Heart right ventricle (tissue), 16 donors: ENCODE measurements at regions not wholly inside any gene's neighbourhood (a gene's known extent, or its start where the extent isn't known, plus 50 kb on each side); places are given as distances from the start of the nearest gene placed in this dataset.
A peak's percentile ranks its signal among the peaks of the same experiment; 100 is the strongest.

Source experiments
- ATAC-seq, 8 donors: fragments of 200-7000 bp; cut with Tn5 transposase; one replicate each; pipeline ENCODE4 v1.9.1; 2020; ENCODE audit warnings: mild to moderate bottlenecking in 8 of 8, moderate library complexity in 8 of 8, moderate number of reproducible peaks in 1 of 8
- DNase-seq, 2 donors: peaks; one replicate each; pipeline ENCODE4 v3.0.0-alpha.2; 2020
- H3K27ac ChIP-seq, 10 donors: fragments of 200-600 bp; sonication (generic) in 2 of 10; one replicate each; pipeline versions ENCODE4 v1.5.0 to v1.8.0; 2020 to 2022; ENCODE audit warnings: mild to moderate bottlenecking in 3 of 10
- H3K27me3 ChIP-seq, 7 donors: fragments of 200-600 bp; one replicate each; pipeline ENCODE4 v1.8.0; 2021 to 2022; ENCODE audit warnings: mild to moderate bottlenecking in 2 of 7
- H3K36me3 ChIP-seq, 9 donors: fragments of 200-600 bp; sonication (generic) in 1 of 9; one replicate each; pipeline versions ENCODE4 v1.5.0 to v1.8.0; 2020 to 2022; ENCODE audit warnings: mild to moderate bottlenecking in 2 of 9
- H3K4me1 ChIP-seq, 9 donors: fragments of 200-600 bp; sonication (generic) in 1 of 9; one replicate each; pipeline versions ENCODE4 v1.5.0 to v1.8.0; 2020 to 2022; ENCODE audit warnings: mild to moderate bottlenecking in 4 of 9
- H3K4me3 ChIP-seq, 10 donors: fragments of 200-600 bp; sonication (generic) in 2 of 10; one replicate each; pipeline versions ENCODE4 v1.5.0 to v1.8.0; 2020 to 2022; ENCODE audit warnings: mild to moderate bottlenecking in 7 of 10, moderate library complexity in 2 of 10
- H3K9me3 ChIP-seq, 11 donors: fragments of 200-600 bp in 10 of 11; sonication (generic) in 2 of 11; one replicate each; pipeline versions ENCODE4 v1.5.0 to v1.8.0; 2013 to 2022; ENCODE audit warnings: mild to moderate bottlenecking in 2 of 11, control low read depth in 1 of 11, moderate library complexity in 1 of 11
- whole genome bisulfite sequencing, 2 donors: extraction: QIAGEN DNeasy Blood & Tissue Kit; methylation state at CpG; one replicate each; pipeline ENCODE4 v1.1.7; 2013; ENCODE audit warnings: inconsistent platforms in 1 of 2; 5-methylcytosine and 5-hydroxymethylcytosine counted together
- intact Hi-C, 10 donors: fragments of 100-400 bp; cut with DNase I; formaldehyde crosslinking; loops; one replicate each; pipeline versions ENCODE4 v1.11.1 to v1.14.2; 2022
- TF ChIP-seq, protein P1 (sequence below), 9 donors: fragments of 200-600 bp; sonication (generic) in 2 of 9; IDR thresholded peaks; one replicate each; pipeline versions ENCODE4 v1.5.0 to v1.8.0; 2021 to 2022; ENCODE audit warnings: antibody characterized with exemption in 9 of 9, mild to moderate bottlenecking in 5 of 9, moderate library complexity in 1 of 9
- donor health status: Arrhythmogenic right ventricular cardiomyopathy.
- donor health status: ischemic (EF 13 %, LVEDD 7.1; RV severe dilation, severe dysfunction).
- donor health status: healthy with polysubstance abuse.
- donor health status: DM: no; HTN: yes; CAD: no.
- donor health status: DM: no; HTN: no; CAD: no.
- donor health status: ischemic (EF 25% LVEDD 6.9; RV normal size, moderate dysfunction).
- donor health status: ischemic (EF 25% LVEDD 5.7; RV mildly dilated, moderate dysfunction).
- donor health status: healthy.
- donor health status: DM: yes; HTN: yes; CAD: no.
- donor health status: Ischemic cardiomyopathy.
- donor health status: ischemic (EF 35%, LVEDD 5.7; RV mildly dilated, moderate dysfunction).
- donor health status: nonischemic (EF 11% LVEDD 7.7; RV severe dilation, severe dysfunction).
- donor health status: DM: yes; HTN: yes; CAD: no.
- donor health status: PGD.
- donor health status: ischemic (EF 29% LVEDD 5.4; RV normal size, mild dysfunction).
- donor health status: nonischemic (EF 23%, LVEDD 6.1; RV moderate dilation, normal function).

GRCh38 chr13:24064371-24064770, 96.1 kb upstream of the SPATA13 start:
- DNase-seq (no peak), ATAC-seq (no peak)
- TF ChIP-seq, protein P1, sequence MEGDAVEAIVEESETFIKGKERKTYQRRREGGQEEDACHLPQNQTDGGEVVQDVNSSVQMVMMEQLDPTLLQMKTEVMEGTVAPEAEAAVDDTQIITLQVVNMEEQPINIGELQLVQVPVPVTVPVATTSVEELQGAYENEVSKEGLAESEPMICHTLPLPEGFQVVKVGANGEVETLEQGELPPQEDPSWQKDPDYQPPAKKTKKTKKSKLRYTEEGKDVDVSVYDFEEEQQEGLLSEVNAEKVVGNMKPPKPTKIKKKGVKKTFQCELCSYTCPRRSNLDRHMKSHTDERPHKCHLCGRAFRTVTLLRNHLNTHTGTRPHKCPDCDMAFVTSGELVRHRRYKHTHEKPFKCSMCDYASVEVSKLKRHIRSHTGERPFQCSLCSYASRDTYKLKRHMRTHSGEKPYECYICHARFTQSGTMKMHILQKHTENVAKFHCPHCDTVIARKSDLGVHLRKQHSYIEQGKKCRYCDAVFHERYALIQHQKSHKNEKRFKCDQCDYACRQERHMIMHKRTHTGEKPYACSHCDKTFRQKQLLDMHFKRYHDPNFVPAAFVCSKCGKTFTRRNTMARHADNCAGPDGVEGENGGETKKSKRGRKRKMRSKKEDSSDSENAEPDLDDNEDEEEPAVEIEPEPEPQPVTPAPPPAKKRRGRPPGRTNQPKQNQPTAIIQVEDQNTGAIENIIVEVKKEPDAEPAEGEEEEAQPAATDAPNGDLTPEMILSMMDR (IDR thresholded peaks at IDR 0.05) = no peak
- Histone ChIP-seq H3K9me3 (no peaks in the 10 kb centered on the region), H3K27ac (peak overlapping the region; percentile 53 to 82 (median 70)), H3K4me1 (peaks cover 2 to 29% (median 11%) of the 10 kb centered on the region in 9 donors), H3K4me3 (no peak overlapping the region), H3K36me3 (no peaks in the 10 kb centered on the region), H3K27me3 (no peaks in the 10 kb centered on the region)
- WGBS, 2 donors = 97 to 98% methylated on average over 3 of the region's 3 CpGs
- intact Hi-C loops = no loop called here

DNA sequence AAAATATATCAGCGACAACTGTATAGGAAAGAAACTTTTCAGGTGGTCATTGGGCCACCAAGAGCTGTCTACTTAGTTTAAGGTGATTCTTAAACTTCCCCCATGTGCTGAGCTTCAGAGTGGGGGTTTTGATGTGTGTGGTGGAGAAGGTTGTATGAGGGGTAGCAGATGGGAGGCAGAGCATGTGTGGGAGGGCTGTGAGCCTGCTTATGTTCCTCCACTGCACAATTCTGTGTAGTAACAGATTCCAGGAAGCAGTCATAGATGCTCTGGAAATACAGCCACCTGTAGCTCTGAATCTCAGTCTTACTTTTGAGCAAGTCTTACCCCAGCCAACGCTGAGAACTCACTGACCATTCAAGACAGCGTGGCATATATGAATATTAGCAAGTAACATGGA, 95.3 kb upstream of the SPATA13 start:
- H3K9me3 ChIP-seq = no peaks in the 10 kb centered on the region
- TF ChIP-seq, protein P1 (IDR thresholded peaks at IDR 0.05) = no peak
- no peaks in the 10 kb centered on the region for H3K27me3 ChIP-seq
- WGBS, 2 donors = 66% methylated on average over 3 of the region's 3 CpGs
- no peak overlapping the region for H3K27ac ChIP-seq
- ATAC-seq = no peak
- DNase-seq = no peak
- intact Hi-C loops = no loop called here
- H3K36me3 ChIP-seq = no peaks in the 10 kb centered on the region
- H3K4me1 ChIP-seq = peaks cover 0 to 23% (median 9%) of the 10 kb centered on the region in 9 donors
- no peak overlapping the region for H3K4me3 ChIP-seq

- no peaks in the 10 kb centered on the region for H3K9me3 ChIP-seq
- 95 to 99% methylated on average over 5 of the region's 5 CpGs for WGBS, 2 donors
- TF ChIP-seq, protein P1 (IDR thresholded peaks at IDR 0.05) = no peak
Measured at GRCh38 chr13:24066405-24067295, 93.9 kb upstream of the SPATA13 start.

GRCh38 chr13:24068472-24068871, 92.0 kb upstream of the SPATA13 start:
- Histone ChIP-seq H3K36me3 (no peaks in the 10 kb centered on the region), H3K4me1 (peaks cover 0 to 29% (median 4%) of the 10 kb centered on the region in 9 donors), H3K27ac (no peak overlapping the region), H3K9me3 (no peaks in the 10 kb centered on the region), H3K27me3 (peaks cover 0 to 6% (median 0%) of the 10 kb centered on the region in 7 donors), H3K4me3 (no peak overlapping the region)
- TF ChIP-seq, protein P1 (IDR thresholded peaks at IDR 0.05) = no peak
- intact Hi-C loops = no loop called here
- no peak for DNase-seq
- WGBS, 2 donors = 93 to 96% methylated on average over 2 of the region's 2 CpGs
- ATAC-seq = no peak

More at GRCh38 chr13:24066405-24067295, 93.9 kb upstream of the SPATA13 start:
- DNase-seq (no peak), ATAC-seq (no peak)
- no peak overlapping the region for H3K4me3 ChIP-seq
- no peaks in the 10 kb centered on the region for H3K36me3 ChIP-seq
- no peak overlapping the region for H3K27ac ChIP-seq
- peaks cover 0 to 34% (median 9%) of the 10 kb centered on the region in 9 donors for H3K4me1 ChIP-seq
- no peaks in the 10 kb centered on the region for H3K27me3 ChIP-seq
- intact Hi-C loops = no loop called here
